ENCODE measurements at regions not wholly inside any gene's neighbourhood (a gene's known extent, or its start where the extent isn't known, plus 50 kb on each side); places are given as distances from the start of the nearest gene placed in this dataset.
"Not testable (repeated sequence)": the region's sequence is repeated elsewhere in the genome, so short reads cannot be mapped to it uniquely, and the experiment has no call there.

GRCh38 chr2:91742973-91743490 lies 3051.6 kb downstream of the RPIA start:
- not testable (repeated sequence) for FAIRE-seq

- FAIRE-seq: peak; percentile 10
Observed at GRCh38 chr2:91743910-91744309, 3052.4 kb downstream of the RPIA start.

GRCh38 chr2:91744700-91745141 lies 3053.2 kb downstream of the RPIA start:
- FAIRE-seq: not testable (repeated sequence)

GRCh38 chr2:91748902-91749301 lies 3057.4 kb downstream of the RPIA start:
- FAIRE-seq: no peak

GRCh38 chr2:91749665-91750064 lies 3058.2 kb downstream of the RPIA start:
- not testable (repeated sequence) for FAIRE-seq

GRCh38 chr2:91759361-91759941 lies 3068.0 kb downstream of the RPIA start:
- not testable (repeated sequence) for FAIRE-seq

- not testable (repeated sequence) for FAIRE-seq
Observed at GRCh38 chr2:91760672-91761071, 3069.2 kb downstream of the RPIA start.

GRCh38 chr2:91762312-91762711 lies 3070.8 kb downstream of the RPIA start:
- not testable (repeated sequence) for FAIRE-seq

GRCh38 chr2:91763710-91764109 lies 3072.2 kb downstream of the RPIA start:
- not testable (repeated sequence) for FAIRE-seq

GRCh38 chr2:91764581-91765002 lies 3073.1 kb downstream of the RPIA start:
- not testable (repeated sequence) for FAIRE-seq

GRCh38 chr2:91765018-91765754 lies 3073.7 kb downstream of the RPIA start:
- FAIRE-seq: not testable (repeated sequence)

- FAIRE-seq: not testable (repeated sequence)
Observed at GRCh38 chr2:91766349-91767048, 3075.0 kb downstream of the RPIA start.

GRCh38 chr2:91768301-91768700 lies 3076.8 kb downstream of the RPIA start:
- FAIRE-seq: not testable (repeated sequence)

GRCh38 chr2:91768997-91769396 lies 3077.5 kb downstream of the RPIA start:
- not testable (repeated sequence) for FAIRE-seq

- FAIRE-seq: not testable (repeated sequence)
Observed at GRCh38 chr2:91770046-91770575, 3078.6 kb downstream of the RPIA start.

- FAIRE-seq: not testable (repeated sequence)
Observed at GRCh38 chr2:91771604-91772003, 3080.1 kb downstream of the RPIA start.

GRCh38 chr2:91772240-91772937 lies 3080.9 kb downstream of the RPIA start:
- not testable (repeated sequence) for FAIRE-seq

GRCh38 chr2:91773810-91774209 lies 3082.3 kb downstream of the RPIA start:
- FAIRE-seq: not testable (repeated sequence)

GRCh38 chr2:91775193-91775592 lies 3083.7 kb downstream of the RPIA start:
- FAIRE-seq: not testable (repeated sequence)

GRCh38 chr2:91780324-91780723 lies 3088.9 kb downstream of the RPIA start:
- not testable (repeated sequence) for FAIRE-seq

- not testable (repeated sequence) for FAIRE-seq
Observed at GRCh38 chr2:91809391-91809790, 3061.8 kb upstream of the TEKT4 start.
